K562 (cell line): ENCODE measurements at regions not wholly inside any gene's neighbourhood (a gene's known extent, or its start where the extent isn't known, plus 50 kb on each side); places are given as distances from the start of the nearest gene placed in this dataset.

Source experiments
- ATAC-seq: fragments of 200-7000 bp; cut with Tn5 transposase; 3 replicates; pipeline ENCODE4 v1.9.1; 2020; ENCODE audit warnings: moderate library complexity
- BruUV-seq: library from RNA; stranded (reverse); fragments of 400-500 nt; replicated peaks from 2 replicates; lab custom pipeline; 2021; lab: Mats Ljungman, UMichigan
- CTCF ChIA-PET: fragments of 300-600 bp; formaldehyde crosslinking; extraction: SDS; loops from one replicate; lab custom pipeline; 2021; ENCODE audit warnings: low intra/inter-chr PET ratio; lab: Yijun Ruan, JAX
- POLR2A ChIA-PET: fragments of 300-600, 350-650 bp; sonication (Branson Sonifier 250); formaldehyde crosslinking; extraction: SDS; loops from one replicate; lab custom pipeline; 2021; ENCODE audit warnings: antibody characterized with exemption, inconsistent platforms; lab: Yijun Ruan, JAX
- DNase-seq, 4 experiments: peaks; one replicate each; pipeline versions ENCODE4 v3.0.0 to v3.0.0-alpha.2; 2011 to 2018; ENCODE audit warnings: low spot score in 3 of 4, mixed read lengths in 3 of 4; ENCODE audit errors: extremely low read depth in 1 of 4
- FAIRE-seq: peaks from 2 replicates; lab custom pipeline; 2011; peaks lifted over from hg19 to GRCh38; lab: Jason Lieb, UNC
- H2AFZ ChIP-seq: 2 replicates; pipeline ENCODE4 v1.6.0; 2011; ENCODE audit warnings: low read depth, low read length, control low read depth, inconsistent platforms
- H3K27ac ChIP-seq: fragments of 200-600 bp; 3 replicates; pipeline ENCODE4 v1.8.0; 2011; ENCODE audit warnings: low read depth, mild to moderate bottlenecking, control low read depth, inconsistent platforms, low read length, moderate library complexity, mixed read lengths; ENCODE audit errors: extremely low read depth
- H3K27me3 ChIP-seq, 2 experiments: fragments of 300-600 bp in 1 of 2; 2 replicates in 1 of 2; 3 replicates in 1 of 2; pipeline versions ENCODE4 v1.6.0 to v1.8.0; 2011; ENCODE audit warnings: inconsistent platforms in 2 of 2, low read length in 2 of 2, mild to moderate bottlenecking in 1 of 2, mixed read lengths in 1 of 2, moderate library complexity in 1 of 2; ENCODE audit not compliant: control insufficient read depth in 2 of 2, insufficient read depth in 2 of 2
- H3K36me3 ChIP-seq: fragments of 300-600 bp; 3 replicates; pipeline ENCODE4 v1.8.0; 2011; ENCODE audit warnings: mild to moderate bottlenecking, low read length, inconsistent platforms; ENCODE audit not compliant: control insufficient read depth, insufficient read depth
- H3K4me1 ChIP-seq, 2 experiments: fragments of 200-600 bp in 1 of 2; replicated peaks in 1 of 2; 2 replicates in 1 of 2; 3 replicates in 1 of 2; pipeline versions ENCODE4 v1.5.1 to v1.8.0; 2011; ENCODE audit warnings: inconsistent platforms in 2 of 2, low read length in 2 of 2, mild to moderate bottlenecking in 1 of 2, mixed read lengths in 1 of 2, moderate library complexity in 1 of 2; ENCODE audit not compliant: control insufficient read depth in 2 of 2, insufficient read depth in 2 of 2
- H3K4me2 ChIP-seq: 2 replicates; pipeline ENCODE4 v1.6.1; 2011; ENCODE audit warnings: low read length, control low read depth, inconsistent platforms, mixed read lengths; ENCODE audit not compliant: insufficient read depth
- H3K4me3 ChIP-seq: fragments of 200-600 bp; sonication (generic), shearing (Covaris generic); 2 replicates; pipeline ENCODE4 v1.5.1; 2016; ENCODE audit warnings: control low read depth, inconsistent platforms
- H3K79me2 ChIP-seq: fragments of 200-600 bp; 3 replicates; pipeline ENCODE4 v1.8.0; 2011; ENCODE audit warnings: low read length, inconsistent platforms; ENCODE audit not compliant: control insufficient read depth, insufficient read depth
- H3K9ac ChIP-seq, 2 experiments: 2 replicates each; pipeline versions ENCODE4 v1.6.0 to v1.6.1; 2011; ENCODE audit warnings: low read depth in 2 of 2, low read length in 2 of 2, control low read depth in 1 of 2, inconsistent platforms in 1 of 2, mild to moderate bottlenecking in 1 of 2, mixed read lengths in 1 of 2; ENCODE audit not compliant: insufficient read depth in 1 of 2
- H3K9me1 ChIP-seq: one replicate; pipeline ENCODE4 v1.6.0; 2011; ENCODE audit warnings: inconsistent platforms, mild to moderate bottlenecking, low read length, moderate library complexity; ENCODE audit not compliant: control insufficient read depth, insufficient read depth
- H3K9me3 ChIP-seq: replicated peaks from 2 replicates; pipeline ENCODE4 v1.5.1; 2011; ENCODE audit warnings: low read depth, low read length, inconsistent platforms; ENCODE audit not compliant: control insufficient read depth, insufficient read depth
- H4K20me1 ChIP-seq: replicated peaks from 2 replicates; pipeline ENCODE4 v1.6.1; 2011; ENCODE audit warnings: low read length, inconsistent platforms, mixed read lengths; ENCODE audit not compliant: control insufficient read depth, insufficient read depth
- ELK3 ChIP-seq: fragments of 450-650 bp; formaldehyde crosslinking; IDR thresholded peaks from 2 replicates; pipeline ENCODE4 v1.4.0; 2020; ENCODE audit warnings: mild to moderate bottlenecking
- EZH2 ChIP-seq: IDR thresholded peaks from 2 replicates; pipeline ENCODE4 v1.6.1; 2012; ENCODE audit warnings: low read depth, mild to moderate bottlenecking, inconsistent platforms, low read length, borderline replicate concordance
- MCM7 ChIP-seq, 2 experiments: fragments of 450-650 bp; IDR thresholded peaks; 2 replicates each; pipeline ENCODE4 v1.6.1; 2016 to 2018
- MGA ChIP-seq: fragments of 450-650 bp; IDR thresholded peaks from 2 replicates; pipeline ENCODE4 v1.6.1; 2016; ENCODE audit warnings: mild to moderate bottlenecking, moderate library complexity
- MXD1 ChIP-seq: fragments of 250-450 bp; sonication (Bioruptor Pico); IDR thresholded peaks from 2 replicates; pipeline ENCODE4 v1.8.0; 2021; ENCODE audit warnings: borderline replicate concordance, mild to moderate bottlenecking, moderate library complexity; ENCODE audit not compliant: poor library complexity, severe bottlenecking
- PRPF4 ChIP-seq: fragments of 200-400 bp; formaldehyde crosslinking; IDR thresholded peaks from one replicate; pipeline ENCODE4 v1.6.1; 2017; ENCODE audit warnings: low read length, low read depth, mild to moderate bottlenecking; ENCODE audit not compliant: insufficient read depth, poor library complexity, severe bottlenecking
- ZNF174 ChIP-seq: fragments of 250-450 bp; sonication (Bioruptor Pico); IDR thresholded peaks from 2 replicates; pipeline ENCODE4 v1.4.0; 2020; ENCODE audit warnings: mild to moderate bottlenecking
- ZNF24 ChIP-seq: fragments of 450-650 bp; IDR thresholded peaks from 2 replicates; pipeline ENCODE4 v1.6.1; 2016
- WGBS: fragments of 100-300 bp; shearing (Covaris generic); methylation state at CpG from one replicate; pipeline ENCODE4 v1.1.6; 2016; ENCODE audit warnings: low coverage, mixed read lengths; ENCODE audit not compliant: insufficient coverage; ENCODE audit errors: missing lambda C conversion rate; 5-methylcytosine and 5-hydroxymethylcytosine counted together
- in situ Hi-C: fragments of 300-500 bp; cut with MboI; formaldehyde crosslinking; loops from 4 replicates; pipeline ENCODE4 v1.15.0; 2018; ENCODE audit warnings: inconsistent platforms, mixed read lengths
- intact Hi-C: fragments of 100-400 bp; cut with micrococcal nuclease; formaldehyde crosslinking; loops from 2 replicates; pipeline ENCODE4 v1.14.2; 2022

DNA sequence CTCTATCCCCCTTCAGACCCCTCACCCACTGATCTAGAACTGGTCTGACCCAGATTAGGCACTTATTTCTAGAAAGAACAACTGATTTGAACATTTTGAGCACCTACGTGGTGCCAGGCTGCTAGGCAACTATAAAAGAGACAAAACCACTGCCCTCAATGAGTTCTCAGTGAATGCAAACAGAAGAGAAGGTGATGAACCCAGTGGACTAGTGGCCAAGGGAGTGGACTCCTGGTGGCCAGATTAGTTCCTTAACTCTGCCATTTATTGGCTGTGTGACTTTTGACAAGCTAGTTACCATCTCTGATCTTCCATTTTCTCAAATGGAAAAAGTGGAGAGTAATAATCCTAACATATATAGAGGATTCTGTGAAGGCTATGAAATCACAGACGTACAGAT lies 259.1 kb upstream of the SALL1 start:
- in situ Hi-C loops, result no loop called here
- no peaks in the 10 kb centered on the region for H3K27me3 ChIP-seq
- no peak overlapping the region for H2AFZ ChIP-seq
- no peak overlapping the region for H3K9ac ChIP-seq
- no peaks in the 10 kb centered on the region for H3K4me1 ChIP-seq
- DNase-seq (no peak), FAIRE-seq (no peak), ATAC-seq (no peak)
- intact Hi-C loops, result no loop called here
- no peak overlapping the region for H3K27ac ChIP-seq
- BruUV-seq, result no TSS peak
- no peak overlapping the region for H3K4me3 ChIP-seq
- H3K4me2 ChIP-seq, result no peak overlapping the region
- no peaks in the 10 kb centered on the region for H3K79me2 ChIP-seq
- no peaks in the 10 kb centered on the region for H3K36me3 ChIP-seq
- H3K9me1 ChIP-seq, result no peaks in the 10 kb centered on the region
- 0% methylated on average over 2 of the region's 2 CpGs for WGBS
- H3K9me3 ChIP-seq, result no peaks in the 10 kb centered on the region
- ChIA-PET POLR2A (no interaction called here), CTCF (no interaction called here)
- H4K20me1 ChIP-seq, result no peaks in the 10 kb centered on the region
- TF ChIP-seq MGA (no peak), PRPF4 (no peak), ZNF174 (no peak), MXD1 (CRISPR knock-in tag) (no peak), MCM7 (IDR thresholded peaks at IDR 0.05) (no peak), EZH2 (no peak), ZNF24 (no peak), ELK3 (CRISPR knock-in tag) (no peak)
